Activated naive CD8-positive, alpha-beta T cell treated with anti-CD3 and anti-CD28 coated beads, Interleukin-2, amount 50 U/mL, for 24 hours (primary cell): ENCODE measurements at regions not wholly inside any gene's neighbourhood (a gene's known extent, or its start where the extent isn't known, plus 50 kb on each side); places are given as distances from the start of the nearest gene placed in this dataset.

ENCODE experiments used
- ATAC-seq: fragments of 150-1000 bp; cut with Tn5 transposase; one replicate; pipeline ENCODE4 v1.10.0; 2021
- DNase-seq: peaks from one replicate; pipeline ENCODE4 v3.0.0; 2021
- H3K27ac Mint-ChIP-seq: one replicate; pipeline ENCODE4 v1.8.0; 2021; ENCODE audit warnings: mild to moderate bottlenecking, mixed read lengths
- H3K27me3 Mint-ChIP-seq: one replicate; pipeline ENCODE4 v1.8.0; 2021; ENCODE audit warnings: mixed read lengths
- H3K36me3 Mint-ChIP-seq: one replicate; pipeline ENCODE4 v1.8.0; 2021; ENCODE audit warnings: low read depth, mixed read lengths
- H3K4me1 Mint-ChIP-seq: one replicate; pipeline ENCODE4 v1.8.0; 2021; ENCODE audit warnings: mixed read lengths
- H3K4me3 Mint-ChIP-seq: one replicate; pipeline ENCODE4 v1.8.0; 2021; ENCODE audit warnings: mild to moderate bottlenecking, moderate library complexity, mixed read lengths
- H3K9me3 Mint-ChIP-seq: one replicate; pipeline ENCODE4 v1.8.0; 2021; ENCODE audit warnings: mixed read lengths

DNA sequence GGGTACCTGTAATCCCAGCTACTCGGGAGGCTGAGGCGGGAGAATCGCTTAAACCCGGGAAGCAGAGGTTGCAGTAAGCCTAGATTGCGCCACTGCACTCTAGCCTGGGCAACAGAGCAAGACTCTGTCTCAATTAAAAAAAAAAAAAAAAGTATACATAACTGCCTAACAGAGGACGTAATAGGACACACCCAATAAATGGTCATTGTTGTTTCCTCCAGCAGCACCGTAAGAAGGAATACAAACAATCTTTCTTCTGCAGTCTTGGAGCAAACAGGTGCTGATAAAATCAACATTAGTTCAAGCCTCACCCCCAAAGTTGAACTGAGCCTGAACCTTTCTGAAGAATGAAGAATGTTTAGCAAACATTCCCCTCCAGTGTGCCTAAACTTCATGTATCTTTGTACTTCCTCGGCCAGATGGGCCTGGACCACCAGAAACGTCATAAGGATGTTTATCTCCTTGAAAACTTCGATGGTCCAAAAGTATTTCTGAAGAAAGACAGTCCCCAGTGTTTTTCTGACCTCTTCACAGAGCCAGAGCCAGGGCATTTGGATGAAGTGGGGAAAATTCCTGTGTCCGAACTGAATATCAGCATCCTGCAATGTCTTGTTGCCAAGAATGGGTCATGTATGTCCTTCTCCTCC lies 136.8 kb upstream of the F3 start:
- no peaks in the 10 kb centered on the region for H3K9me3 Mint-ChIP-seq
- peaks cover 10% of the 10 kb centered on the region for H3K27me3 Mint-ChIP-seq
- no peaks in the 10 kb centered on the region for H3K36me3 Mint-ChIP-seq
- no peak overlapping the region for H3K27ac Mint-ChIP-seq
- ATAC-seq (no peak), DNase-seq (no peak)
- no peak overlapping the region for H3K4me3 Mint-ChIP-seq
- no peaks in the 10 kb centered on the region for H3K4me1 Mint-ChIP-seq

DNA sequence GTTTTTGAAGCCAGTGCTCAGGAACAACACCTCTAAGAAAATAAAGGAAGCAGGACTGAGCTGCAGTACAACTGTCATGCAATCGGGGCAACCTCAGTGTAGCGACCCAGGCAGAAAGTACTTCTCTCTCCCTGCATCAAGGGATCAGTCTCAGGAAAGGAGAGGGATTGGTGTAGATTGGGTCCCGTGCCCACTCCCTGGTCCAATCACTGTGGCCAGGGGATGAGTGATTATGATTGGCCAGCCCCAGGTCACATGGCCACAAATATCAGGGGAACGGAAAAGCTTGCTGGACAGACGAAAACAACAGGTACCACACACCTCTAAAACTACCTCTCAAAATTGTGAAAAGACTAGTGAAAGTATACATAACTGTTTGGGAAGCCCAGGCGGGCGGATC lies 136.2 kb upstream of the F3 start:
- Mint-ChIP-seq H3K4me1 (no peaks in the 10 kb centered on the region), H3K27ac (no peak overlapping the region), H3K36me3 (no peaks in the 10 kb centered on the region), H3K9me3 (no peaks in the 10 kb centered on the region), H3K27me3 (peaks cover 10% of the 10 kb centered on the region), H3K4me3 (no peak overlapping the region)
- ATAC-seq = no peak
- no peak for DNase-seq

DNA sequence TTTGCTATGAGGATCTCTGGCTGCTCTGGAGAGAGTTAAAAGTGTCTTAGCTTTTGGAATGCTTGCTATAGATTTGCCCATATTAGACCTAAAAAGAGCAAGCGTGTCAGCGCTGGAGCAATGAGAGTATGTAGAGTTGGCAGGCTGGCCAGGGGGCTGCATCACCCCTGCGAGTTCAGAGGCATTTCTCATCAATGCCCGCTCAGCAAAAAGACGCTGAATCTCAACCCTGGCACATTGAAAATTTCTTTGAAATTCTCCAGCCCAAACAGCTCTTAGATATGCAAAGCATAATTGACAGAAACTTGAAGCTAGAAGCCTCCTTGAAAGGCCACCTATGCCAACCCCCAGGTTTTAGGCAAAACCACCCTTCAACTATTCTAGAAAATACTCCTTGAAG lies 135.5 kb upstream of the F3 start:
- H3K4me1 Mint-ChIP-seq = no peaks in the 10 kb centered on the region

DNA sequence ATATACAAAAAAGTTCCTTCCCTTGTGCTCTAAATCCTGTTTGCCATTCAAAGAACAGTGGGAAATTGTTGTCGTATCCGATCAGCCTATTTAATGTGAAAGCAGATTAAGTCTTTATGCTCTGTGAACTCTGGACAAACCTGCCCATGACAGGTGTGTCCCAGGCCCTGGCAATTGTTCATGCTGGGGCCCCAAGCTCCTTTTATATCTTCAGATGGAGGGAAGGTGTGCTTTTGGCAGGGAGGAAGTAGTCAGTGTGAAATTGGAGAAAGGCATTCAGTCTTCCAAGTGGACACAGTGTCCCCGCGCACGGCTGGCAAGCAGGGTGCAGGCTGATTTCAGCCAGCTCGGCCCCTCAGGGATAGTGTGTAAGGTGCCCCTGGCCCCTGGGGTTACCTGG lies 135.1 kb upstream of the F3 start:
- Mint-ChIP-seq H3K4me1 (no peaks in the 10 kb centered on the region), H3K27me3 (peaks cover 10% of the 10 kb centered on the region), H3K9me3 (no peaks in the 10 kb centered on the region), H3K36me3 (no peaks in the 10 kb centered on the region), H3K4me3 (no peak overlapping the region), H3K27ac (no peak overlapping the region)
- ATAC-seq (no peak), DNase-seq (no peak)

More for the DNA sequence above, 135.5 kb upstream of the F3 start:
- no peaks in the 10 kb centered on the region for H3K9me3 Mint-ChIP-seq
- H3K27ac Mint-ChIP-seq = no peak overlapping the region
- H3K27me3 Mint-ChIP-seq = peaks cover 10% of the 10 kb centered on the region
- DNase-seq = no peak
- ATAC-seq = no peak
- H3K36me3 Mint-ChIP-seq = no peaks in the 10 kb centered on the region
- no peak overlapping the region for H3K4me3 Mint-ChIP-seq

DNA sequence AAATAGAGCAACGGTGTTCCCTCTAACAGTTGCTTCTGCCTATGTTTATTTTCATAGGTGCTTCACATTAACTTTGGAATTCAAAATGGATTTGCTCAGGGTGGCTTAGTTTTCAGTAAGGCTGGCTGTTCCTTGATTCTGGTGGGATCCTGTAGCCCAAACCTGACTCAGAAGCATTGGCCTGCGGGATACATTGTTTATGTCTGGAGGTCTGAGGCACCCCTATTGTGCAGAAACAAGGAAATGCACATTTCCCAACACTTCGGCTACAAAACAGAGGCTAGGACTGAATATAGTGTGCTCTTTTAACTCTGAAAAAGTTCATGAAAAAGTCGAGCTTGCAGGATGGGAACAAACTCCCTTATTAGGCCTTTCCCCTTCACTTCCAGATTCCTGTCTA lies 133.8 kb upstream of the F3 start:
- peaks cover 10% of the 10 kb centered on the region for H3K27me3 Mint-ChIP-seq
- H3K36me3 Mint-ChIP-seq = no peaks in the 10 kb centered on the region
- H3K4me1 Mint-ChIP-seq = no peaks in the 10 kb centered on the region
- no peak for DNase-seq
- no peak overlapping the region for H3K27ac Mint-ChIP-seq
- no peak overlapping the region for H3K4me3 Mint-ChIP-seq
- no peaks in the 10 kb centered on the region for H3K9me3 Mint-ChIP-seq
- no peak for ATAC-seq

GRCh38 chr1:94674876-94675275 lies 133.3 kb upstream of the F3 start:
- ATAC-seq (no peak), DNase-seq (no peak)
- Mint-ChIP-seq H3K27ac (no peak overlapping the region), H3K4me3 (no peak overlapping the region), H3K9me3 (no peaks in the 10 kb centered on the region), H3K4me1 (no peaks in the 10 kb centered on the region), H3K36me3 (no peaks in the 10 kb centered on the region), H3K27me3 (peaks cover 8% of the 10 kb centered on the region)

DNA sequence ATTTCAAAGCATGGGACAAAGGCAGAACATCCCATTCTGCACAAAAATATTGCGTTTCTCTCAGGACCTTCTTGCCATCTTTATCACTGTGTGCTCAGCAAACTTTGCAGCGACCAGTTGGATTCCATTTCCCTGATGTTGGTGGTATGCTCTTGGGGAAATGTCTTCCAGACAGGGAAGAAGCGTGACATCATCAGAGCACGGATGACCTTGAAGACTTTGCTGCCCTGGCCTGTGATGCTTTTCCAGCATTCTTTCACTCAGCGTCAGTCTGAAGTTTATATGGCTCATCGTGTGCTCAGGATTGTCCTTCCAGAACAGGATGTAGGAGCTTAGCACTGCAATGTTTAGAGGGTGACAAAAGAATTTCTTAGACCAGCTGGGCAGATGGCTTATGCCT lies 131.4 kb upstream of the F3 start:
- no peak overlapping the region for H3K27ac Mint-ChIP-seq
- H3K4me1 Mint-ChIP-seq = no peaks in the 10 kb centered on the region

GRCh38 chr1:94672001-94672400 lies 130.4 kb upstream of the F3 start:
- Mint-ChIP-seq H3K27ac (no peak overlapping the region), H3K27me3 (peaks cover 2% of the 10 kb centered on the region), H3K4me1 (no peaks in the 10 kb centered on the region), H3K4me3 (no peak overlapping the region), H3K36me3 (no peaks in the 10 kb centered on the region), H3K9me3 (no peaks in the 10 kb centered on the region)
- ATAC-seq (no peak), DNase-seq (no peak)

More for the DNA sequence above, 131.4 kb upstream of the F3 start:
- Mint-ChIP-seq H3K36me3 (no peaks in the 10 kb centered on the region), H3K27me3 (no peaks in the 10 kb centered on the region), H3K4me3 (no peak overlapping the region), H3K9me3 (no peaks in the 10 kb centered on the region)
- ATAC-seq = no peak
- DNase-seq = no peak

GRCh38 chr1:94670273-94670672 lies 128.7 kb upstream of the F3 start:
- no peak overlapping the region for H3K4me3 Mint-ChIP-seq
- peaks cover 2% of the 10 kb centered on the region for H3K27me3 Mint-ChIP-seq
- H3K27ac Mint-ChIP-seq = no peak overlapping the region
- DNase-seq = no peak
- H3K9me3 Mint-ChIP-seq = no peaks in the 10 kb centered on the region
- H3K36me3 Mint-ChIP-seq = no peaks in the 10 kb centered on the region
- no peak for ATAC-seq
- H3K4me1 Mint-ChIP-seq = no peaks in the 10 kb centered on the region

- ATAC-seq = no peak
- H3K4me3 Mint-ChIP-seq = no peak overlapping the region
- H3K9me3 Mint-ChIP-seq = no peaks in the 10 kb centered on the region
- no peaks in the 10 kb centered on the region for H3K36me3 Mint-ChIP-seq
- H3K4me1 Mint-ChIP-seq = no peaks in the 10 kb centered on the region
- H3K27me3 Mint-ChIP-seq = peaks cover 2% of the 10 kb centered on the region
- DNase-seq = no peak
- no peak overlapping the region for H3K27ac Mint-ChIP-seq
Observed at GRCh38 chr1:94669198-94669597, 127.6 kb upstream of the F3 start.

- H3K36me3 Mint-ChIP-seq = no peaks in the 10 kb centered on the region
- no peak overlapping the region for H3K27ac Mint-ChIP-seq
- H3K27me3 Mint-ChIP-seq = peaks cover 2% of the 10 kb centered on the region
- DNase-seq (no peak), ATAC-seq (no peak)
- H3K4me1 Mint-ChIP-seq = no peaks in the 10 kb centered on the region
- H3K9me3 Mint-ChIP-seq = no peaks in the 10 kb centered on the region
- no peak overlapping the region for H3K4me3 Mint-ChIP-seq
Observed at GRCh38 chr1:94668528-94668927, 127.0 kb upstream of the F3 start.

- no peak for DNase-seq
Observed at GRCh38 chr1:94667818-94668217, 126.3 kb upstream of the F3 start.

GRCh38 chr1:94666797-94667196 lies 125.2 kb upstream of the F3 start:
- ATAC-seq = no peak
- no peak overlapping the region for H3K27ac Mint-ChIP-seq
- no peak overlapping the region for H3K4me3 Mint-ChIP-seq
- no peaks in the 10 kb centered on the region for H3K9me3 Mint-ChIP-seq
- H3K27me3 Mint-ChIP-seq = peaks cover 2% of the 10 kb centered on the region
- no peaks in the 10 kb centered on the region for H3K36me3 Mint-ChIP-seq
- H3K4me1 Mint-ChIP-seq = no peaks in the 10 kb centered on the region
- DNase-seq = no peak

More at GRCh38 chr1:94667818-94668217, 126.3 kb upstream of the F3 start:
- ATAC-seq = no peak
- Mint-ChIP-seq H3K27me3 (peaks cover 2% of the 10 kb centered on the region), H3K4me1 (no peaks in the 10 kb centered on the region), H3K27ac (no peak overlapping the region), H3K9me3 (no peaks in the 10 kb centered on the region), H3K4me3 (no peak overlapping the region), H3K36me3 (no peaks in the 10 kb centered on the region)

GRCh38 chr1:94661431-94661932 lies 119.9 kb upstream of the F3 start:
- peaks cover 3% of the 10 kb centered on the region for H3K27me3 Mint-ChIP-seq
- H3K36me3 Mint-ChIP-seq = no peaks in the 10 kb centered on the region
- no peaks in the 10 kb centered on the region for H3K4me1 Mint-ChIP-seq
- ATAC-seq (no peak), DNase-seq (no peak)
- no peak overlapping the region for H3K4me3 Mint-ChIP-seq
- no peak overlapping the region for H3K27ac Mint-ChIP-seq
- H3K9me3 Mint-ChIP-seq = no peaks in the 10 kb centered on the region

- Mint-ChIP-seq H3K4me3 (no peak overlapping the region), H3K9me3 (no peaks in the 10 kb centered on the region), H3K36me3 (no peaks in the 10 kb centered on the region), H3K4me1 (no peaks in the 10 kb centered on the region), H3K27ac (no peak overlapping the region), H3K27me3 (peaks cover 3% of the 10 kb centered on the region)
- no peak for DNase-seq
- ATAC-seq = no peak
Observed at GRCh38 chr1:94660994-94661393, 119.4 kb upstream of the F3 start.

- DNase-seq = no peak
- H3K4me3 Mint-ChIP-seq = no peak overlapping the region
- no peak for ATAC-seq
- no peak overlapping the region for H3K27ac Mint-ChIP-seq
- H3K27me3 Mint-ChIP-seq = peaks cover 3% of the 10 kb centered on the region
- no peaks in the 10 kb centered on the region for H3K4me1 Mint-ChIP-seq
- no peaks in the 10 kb centered on the region for H3K9me3 Mint-ChIP-seq
- no peaks in the 10 kb centered on the region for H3K36me3 Mint-ChIP-seq
Observed at GRCh38 chr1:94660258-94660657, 118.7 kb upstream of the F3 start.
